GM12875 (cell line): ENCODE measurements at regions not wholly inside any gene's neighbourhood (a gene's known extent, or its start where the extent isn't known, plus 50 kb on each side); places are given as distances from the start of the nearest gene placed in this dataset.

Source experiments
- H3K4me3 ChIP-seq: one replicate; pipeline ENCODE4 v1.5.1; 2011; ENCODE audit warnings: low read depth, low read length, control low read depth
- TF ChIP-seq, protein P1 (sequence below): IDR thresholded peaks from 2 replicates; pipeline ENCODE4 v1.5.1; 2011; ENCODE audit warnings: low read depth, mild to moderate bottlenecking, control low read depth, inconsistent platforms, low read length, moderate library complexity, borderline replicate concordance; ENCODE audit not compliant: insufficient read depth

DNA sequence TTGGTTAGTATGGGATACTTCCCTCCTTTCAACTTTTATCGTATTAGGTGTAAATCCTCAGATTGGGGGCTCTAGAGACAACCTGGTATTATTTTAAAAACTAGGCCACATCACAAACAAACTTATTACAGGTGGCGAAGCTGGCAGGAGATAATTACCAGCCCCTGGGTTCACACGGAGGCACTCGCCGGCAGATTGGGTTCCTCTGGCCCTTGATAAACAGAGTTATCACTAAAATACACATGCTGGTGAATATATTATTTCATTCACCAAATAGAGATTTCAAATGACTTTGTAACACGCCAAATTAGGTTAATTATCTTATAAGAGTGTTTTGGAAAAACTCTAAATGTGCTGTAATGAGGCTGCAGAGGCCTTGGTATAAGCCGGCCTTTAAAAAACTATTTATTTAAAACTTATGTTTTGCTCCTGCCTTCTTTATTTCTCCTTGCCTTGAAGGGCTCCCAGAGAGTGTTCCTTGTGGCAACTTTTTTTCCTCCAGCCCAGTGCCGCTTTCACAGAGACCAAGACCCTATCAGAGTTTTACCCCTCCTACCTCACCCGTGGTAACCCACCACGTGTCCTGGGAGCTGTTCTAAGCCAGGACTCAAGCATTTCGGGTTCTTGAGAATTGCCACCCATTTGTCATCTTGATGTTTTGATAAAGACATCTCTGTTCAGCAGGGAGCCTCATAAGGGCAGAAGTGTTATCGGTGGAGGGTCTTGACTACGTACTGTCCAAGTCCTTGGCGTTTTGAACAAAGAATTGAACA, 468.6 kb upstream of the CFAP20DC start:
- TF ChIP-seq, protein P1, sequence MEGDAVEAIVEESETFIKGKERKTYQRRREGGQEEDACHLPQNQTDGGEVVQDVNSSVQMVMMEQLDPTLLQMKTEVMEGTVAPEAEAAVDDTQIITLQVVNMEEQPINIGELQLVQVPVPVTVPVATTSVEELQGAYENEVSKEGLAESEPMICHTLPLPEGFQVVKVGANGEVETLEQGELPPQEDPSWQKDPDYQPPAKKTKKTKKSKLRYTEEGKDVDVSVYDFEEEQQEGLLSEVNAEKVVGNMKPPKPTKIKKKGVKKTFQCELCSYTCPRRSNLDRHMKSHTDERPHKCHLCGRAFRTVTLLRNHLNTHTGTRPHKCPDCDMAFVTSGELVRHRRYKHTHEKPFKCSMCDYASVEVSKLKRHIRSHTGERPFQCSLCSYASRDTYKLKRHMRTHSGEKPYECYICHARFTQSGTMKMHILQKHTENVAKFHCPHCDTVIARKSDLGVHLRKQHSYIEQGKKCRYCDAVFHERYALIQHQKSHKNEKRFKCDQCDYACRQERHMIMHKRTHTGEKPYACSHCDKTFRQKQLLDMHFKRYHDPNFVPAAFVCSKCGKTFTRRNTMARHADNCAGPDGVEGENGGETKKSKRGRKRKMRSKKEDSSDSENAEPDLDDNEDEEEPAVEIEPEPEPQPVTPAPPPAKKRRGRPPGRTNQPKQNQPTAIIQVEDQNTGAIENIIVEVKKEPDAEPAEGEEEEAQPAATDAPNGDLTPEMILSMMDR: no peak
- H3K4me3 ChIP-seq: no peak overlapping the region

DNA sequence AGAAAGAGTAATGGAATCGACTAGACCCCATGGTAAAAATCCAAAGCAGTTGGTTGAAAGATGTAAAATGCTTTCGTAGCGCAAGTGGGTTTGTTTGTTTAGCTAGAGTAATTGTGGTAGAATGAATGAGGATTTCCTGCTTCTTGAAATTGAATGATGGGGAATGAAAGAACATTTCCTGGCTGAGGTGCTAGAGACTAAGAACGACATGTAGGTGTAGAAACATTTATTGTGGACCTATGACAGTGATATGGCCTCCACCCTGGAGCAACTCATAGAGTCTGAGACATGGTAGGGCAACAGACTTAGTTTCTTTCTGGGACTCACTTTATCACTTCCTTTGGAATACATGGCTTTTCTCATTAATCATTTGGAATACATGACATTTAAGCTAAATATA, 467.6 kb upstream of the CFAP20DC start:
- no peak overlapping the region for H3K4me3 ChIP-seq
- TF ChIP-seq, protein P1: no peak

DNA sequence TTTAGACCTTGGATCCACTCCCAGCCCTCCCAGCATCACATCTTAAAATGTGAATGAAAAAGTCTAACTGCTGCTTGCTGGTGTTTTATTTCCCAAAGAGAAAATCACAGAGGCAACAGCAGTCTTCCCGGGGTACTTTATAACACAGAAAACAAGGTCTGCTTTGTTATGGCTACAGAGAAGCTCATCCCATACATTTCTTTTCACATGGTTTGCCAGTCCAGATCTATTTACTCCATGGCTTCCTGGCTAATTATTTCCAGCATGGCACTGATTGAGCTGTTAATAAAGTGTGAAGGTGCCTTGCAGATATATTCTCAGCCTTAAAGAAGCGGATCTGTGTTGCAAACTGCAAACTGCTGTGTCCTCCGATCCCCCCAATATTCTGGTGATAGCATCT, 466.1 kb upstream of the CFAP20DC start:
- TF ChIP-seq, protein P1: no peak
- H3K4me3 ChIP-seq: no peak overlapping the region

DNA sequence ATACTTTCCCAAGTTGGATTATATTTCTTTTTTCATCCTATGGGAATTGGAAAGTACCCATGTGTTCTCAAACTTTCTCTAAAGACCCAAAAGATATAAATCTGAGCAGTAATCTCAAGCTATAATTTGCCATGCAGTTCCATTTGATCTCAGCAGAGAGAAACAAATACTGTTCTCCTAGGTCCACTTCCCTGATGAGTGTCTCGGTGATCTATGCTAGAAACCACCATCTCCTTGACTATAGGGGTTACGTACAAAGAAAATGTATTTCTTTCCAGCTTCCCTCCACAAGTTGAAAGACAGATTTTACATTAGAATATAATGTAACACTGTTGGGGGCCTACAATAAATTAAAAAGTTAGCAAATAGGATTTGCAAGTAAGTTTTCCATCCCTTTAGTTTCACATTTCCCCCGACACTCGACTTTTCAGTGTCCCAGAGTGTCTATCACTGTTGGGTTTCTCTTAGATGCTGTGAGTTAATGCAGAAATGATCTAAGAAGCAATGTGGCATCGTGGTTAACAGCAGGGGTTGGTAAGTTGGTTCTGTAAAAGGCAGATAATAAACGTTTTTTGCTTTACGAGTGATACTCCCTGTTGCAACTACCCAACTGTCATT, 465.1 kb upstream of the CFAP20DC start:
- TF ChIP-seq, protein P1: no peak
- H3K4me3 ChIP-seq: no peak overlapping the region

DNA sequence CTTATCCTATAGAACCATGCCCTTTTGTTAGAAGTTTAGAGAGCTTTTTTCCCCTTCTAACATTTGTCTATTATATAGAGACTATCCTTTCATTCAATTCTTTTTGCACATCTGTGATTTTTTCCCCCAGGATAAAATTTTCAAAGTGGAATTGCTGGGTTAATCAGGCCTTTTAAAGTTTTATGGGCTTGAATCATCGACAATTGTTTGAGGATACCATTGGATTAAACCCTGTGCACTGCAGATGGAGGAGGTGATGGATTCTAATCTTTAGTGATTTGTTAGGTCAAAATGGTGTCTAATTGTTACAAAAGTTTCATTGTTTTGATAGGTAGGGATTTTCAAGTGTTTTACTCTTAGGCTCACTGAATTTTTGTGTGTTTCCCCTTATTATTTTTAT, 463.7 kb upstream of the CFAP20DC start:
- H3K4me3 ChIP-seq: no peak overlapping the region
- TF ChIP-seq, protein P1: no peak

DNA sequence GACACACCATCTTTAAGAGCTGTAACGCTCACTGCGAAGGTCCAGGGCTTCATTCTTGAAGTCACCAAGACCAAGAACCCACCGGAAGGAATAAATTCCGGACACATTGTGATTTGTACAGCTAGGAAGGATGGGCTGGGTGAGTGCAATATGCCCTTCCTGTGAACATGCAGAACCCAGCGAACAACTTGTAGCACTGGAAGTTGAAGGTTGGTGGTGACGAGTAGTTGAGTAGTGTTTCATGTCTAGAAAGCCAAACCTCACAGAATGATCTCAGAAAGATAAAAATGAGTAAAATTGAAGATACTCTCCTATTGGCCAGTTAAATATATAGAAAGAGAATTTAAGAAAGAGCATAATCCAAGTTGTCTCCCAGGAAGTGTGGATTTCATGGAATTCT, 462.2 kb upstream of the CFAP20DC start:
- TF ChIP-seq, protein P1: no peak
- H3K4me3 ChIP-seq: no peak overlapping the region

DNA sequence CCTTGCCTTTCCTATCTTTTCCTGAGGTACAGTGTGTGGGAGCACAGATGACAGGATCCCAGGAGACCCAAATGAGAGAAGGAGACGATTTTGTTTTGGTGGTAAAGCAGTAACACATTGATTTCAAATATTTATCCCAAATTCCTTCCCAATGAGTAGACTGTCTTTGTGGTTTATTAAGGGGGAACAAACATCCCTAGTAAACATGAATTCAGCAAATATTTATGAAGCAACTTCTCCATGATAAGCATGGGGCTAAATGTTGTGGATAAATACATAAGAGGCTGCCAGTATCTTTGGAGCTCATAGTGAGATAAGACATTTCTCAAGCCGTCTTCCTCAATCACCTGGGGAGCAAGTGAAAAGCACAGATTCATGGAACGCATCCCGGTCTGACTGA, 460.8 kb upstream of the CFAP20DC start:
- TF ChIP-seq, protein P1: no peak
- H3K4me3 ChIP-seq: no peak overlapping the region
